Right lobe of liver (tissue), 4 donors: ENCODE measurements at regions not wholly inside any gene's neighbourhood (a gene's known extent, or its start where the extent isn't known, plus 50 kb on each side); places are given as distances from the start of the nearest gene placed in this dataset.

Source experiments
- CTCF ChIP-seq, 4 donors: fragments of 200-600 bp in 3 of 4; fragments of 450-650 bp in 1 of 4; IDR thresholded peaks; one replicate each; pipeline versions ENCODE4 v1.5.1 to v1.8.0; 2016 to 2022; ENCODE audit warnings: antibody characterized with exemption in 4 of 4, mild to moderate bottlenecking in 2 of 4
- POLR2A ChIP-seq: fragments of 450-650 bp; IDR thresholded peaks from one replicate; pipeline ENCODE4 v1.6.1; 2017; ENCODE audit warnings: antibody characterized with exemption, mild to moderate bottlenecking
- donor health status: DM: no; HTN: no; CAD: no.
- donor health status: DM: no; HTN: no; CAD: no.
- donor health status: DM: no; HTN: yes; CAD: no.

GRCh38 chr5:162256711-162257110 lies 189.1 kb downstream of the GABRG2 start:
- TF ChIP-seq POLR2A (no peak), CTCF (IDR thresholded peaks at IDR 0.05) (no peak)
